ENCODE measurements at regions not wholly inside any gene's neighbourhood (a gene's known extent, or its start where the extent isn't known, plus 50 kb on each side); places are given as distances from the start of the nearest gene placed in this dataset.

DNA sequence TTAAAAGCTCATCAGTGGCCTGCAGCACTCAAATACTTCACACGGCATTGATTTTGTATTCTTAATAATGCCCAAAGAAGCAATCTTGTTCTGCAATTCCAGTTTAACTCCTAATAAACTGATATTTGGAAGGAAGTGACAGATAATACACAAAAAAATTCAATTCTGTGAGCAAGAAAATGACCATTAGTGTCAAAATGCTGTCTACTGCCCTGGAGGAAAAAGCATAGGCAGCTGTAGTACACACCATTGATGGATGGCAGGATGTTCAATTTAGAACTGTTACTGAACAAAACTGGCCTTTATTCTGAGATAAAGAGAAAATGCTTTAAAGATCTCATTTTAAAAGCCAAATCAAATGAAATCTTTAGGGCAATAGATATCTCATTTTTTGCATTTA, 251.3 kb upstream of the FMN2 start:
- TF ChIP-seq POLR2AphosphoS5 (IDR thresholded peaks at IDR 0.05) (no peak), POLR2A (IDR thresholded peaks at IDR 0.05) (no peak), EP300 (IDR thresholded peaks at IDR 0.05) (no peak)
- TF ChIP-seq, protein P1, sequence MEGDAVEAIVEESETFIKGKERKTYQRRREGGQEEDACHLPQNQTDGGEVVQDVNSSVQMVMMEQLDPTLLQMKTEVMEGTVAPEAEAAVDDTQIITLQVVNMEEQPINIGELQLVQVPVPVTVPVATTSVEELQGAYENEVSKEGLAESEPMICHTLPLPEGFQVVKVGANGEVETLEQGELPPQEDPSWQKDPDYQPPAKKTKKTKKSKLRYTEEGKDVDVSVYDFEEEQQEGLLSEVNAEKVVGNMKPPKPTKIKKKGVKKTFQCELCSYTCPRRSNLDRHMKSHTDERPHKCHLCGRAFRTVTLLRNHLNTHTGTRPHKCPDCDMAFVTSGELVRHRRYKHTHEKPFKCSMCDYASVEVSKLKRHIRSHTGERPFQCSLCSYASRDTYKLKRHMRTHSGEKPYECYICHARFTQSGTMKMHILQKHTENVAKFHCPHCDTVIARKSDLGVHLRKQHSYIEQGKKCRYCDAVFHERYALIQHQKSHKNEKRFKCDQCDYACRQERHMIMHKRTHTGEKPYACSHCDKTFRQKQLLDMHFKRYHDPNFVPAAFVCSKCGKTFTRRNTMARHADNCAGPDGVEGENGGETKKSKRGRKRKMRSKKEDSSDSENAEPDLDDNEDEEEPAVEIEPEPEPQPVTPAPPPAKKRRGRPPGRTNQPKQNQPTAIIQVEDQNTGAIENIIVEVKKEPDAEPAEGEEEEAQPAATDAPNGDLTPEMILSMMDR (IDR thresholded peaks at IDR 0.05): no peak

Measured in stomach (tissue), 4 donors.